SK-N-MC (cell line): ENCODE measurements at regions not wholly inside any gene's neighbourhood (a gene's known extent, or its start where the extent isn't known, plus 50 kb on each side); places are given as distances from the start of the nearest gene placed in this dataset.

Experiments used
- EZH2 ChIP-seq: fragments of 200-600 bp; sonication (generic); IDR thresholded peaks from one replicate; pipeline ENCODE4 v1.6.1; 2017; ENCODE audit warnings: antibody characterized with exemption
- FOXP2 ChIP-seq: optimal IDR thresholded peaks from 2 replicates; pipeline ENCODE3; 2011; ENCODE audit warnings: mild to moderate bottlenecking, moderate library complexity; ENCODE audit not compliant: insufficient read depth; ENCODE audit errors: extremely low read length, control extremely low read depth
- POLR2AphosphoS5 ChIP-seq: IDR thresholded peaks from 2 replicates; pipeline ENCODE4 v1.6.1; 2012; ENCODE audit warnings: mild to moderate bottlenecking, low read depth, low read length, borderline replicate concordance

- TF ChIP-seq EZH2 = no peak
- no peak for TF ChIP-seq POLR2AphosphoS5
- no peak for TF ChIP-seq FOXP2
Observed at GRCh38 chr4:115294717-115295116, 181.3 kb upstream of the NDST4 start.
